Mesothelial cell of epicardium (in vitro differentiated cells): ENCODE measurements at regions not wholly inside any gene's neighbourhood (a gene's known extent, or its start where the extent isn't known, plus 50 kb on each side); places are given as distances from the start of the nearest gene placed in this dataset.

Experiments used
- DNase-seq, 2 experiments: peaks; one replicate each; pipeline ENCODE4 v3.0.0; 2021; ENCODE audit warnings: low spot score in 2 of 2; ENCODE audit not compliant: unreplicated experiment in 2 of 2
- H3K27ac Mint-ChIP-seq: 2 replicates; pipeline ENCODE4 v1.8.0; 2021; ENCODE audit warnings: mixed read lengths
- H3K27me3 Mint-ChIP-seq: 2 replicates; pipeline ENCODE4 v1.8.0; 2021; ENCODE audit warnings: low read depth, mixed read lengths
- H3K36me3 Mint-ChIP-seq: 2 replicates; pipeline ENCODE4 v1.8.0; 2021; ENCODE audit warnings: mixed read lengths
- H3K4me1 Mint-ChIP-seq: 2 replicates; pipeline ENCODE4 v1.8.0; 2021; ENCODE audit warnings: mixed read lengths
- H3K4me3 Mint-ChIP-seq: 2 replicates; pipeline ENCODE4 v1.8.0; 2021; ENCODE audit warnings: mild to moderate bottlenecking, moderate library complexity, mixed read lengths
- H3K9me3 Mint-ChIP-seq: 2 replicates; pipeline ENCODE4 v1.8.0; 2021; ENCODE audit warnings: mixed read lengths
- TF ChIP-seq, protein P1 (sequence below): fragments of 200-600 bp; sonication (generic); IDR thresholded peaks from one replicate; pipeline ENCODE4 v1.5.0; 2021; ENCODE audit warnings: antibody characterized with exemption; ENCODE audit not compliant: unreplicated experiment

DNA sequence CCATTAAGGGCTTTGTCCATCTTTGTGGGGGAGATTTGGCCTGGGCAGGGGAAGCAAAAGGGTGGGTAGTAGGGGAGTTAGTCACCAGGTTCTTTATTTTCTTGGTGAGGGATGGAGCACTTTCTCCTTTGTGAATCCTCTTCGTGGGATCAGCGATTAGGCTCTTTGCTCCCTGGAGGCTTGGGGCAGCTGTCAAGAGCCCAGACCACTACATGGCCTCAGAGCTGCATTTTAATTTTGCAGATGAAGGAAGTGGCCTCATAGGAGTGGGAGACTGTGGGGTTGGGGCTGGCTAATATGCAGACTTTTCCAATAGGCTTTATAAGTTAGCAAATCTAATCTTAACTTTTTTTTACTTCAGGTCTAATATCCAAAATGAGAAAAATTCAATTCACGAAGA, 168.1 kb upstream of the DEFB112 start:
- Mint-ChIP-seq H3K27ac (no peak overlapping the region), H3K27me3 (peaks cover 21% of the 10 kb centered on the region), H3K4me1 (peaks cover 5% of the 10 kb centered on the region), H3K4me3 (no peak overlapping the region), H3K9me3 (peaks cover 3% of the 10 kb centered on the region), H3K36me3 (no peaks in the 10 kb centered on the region)
- TF ChIP-seq, protein P1, sequence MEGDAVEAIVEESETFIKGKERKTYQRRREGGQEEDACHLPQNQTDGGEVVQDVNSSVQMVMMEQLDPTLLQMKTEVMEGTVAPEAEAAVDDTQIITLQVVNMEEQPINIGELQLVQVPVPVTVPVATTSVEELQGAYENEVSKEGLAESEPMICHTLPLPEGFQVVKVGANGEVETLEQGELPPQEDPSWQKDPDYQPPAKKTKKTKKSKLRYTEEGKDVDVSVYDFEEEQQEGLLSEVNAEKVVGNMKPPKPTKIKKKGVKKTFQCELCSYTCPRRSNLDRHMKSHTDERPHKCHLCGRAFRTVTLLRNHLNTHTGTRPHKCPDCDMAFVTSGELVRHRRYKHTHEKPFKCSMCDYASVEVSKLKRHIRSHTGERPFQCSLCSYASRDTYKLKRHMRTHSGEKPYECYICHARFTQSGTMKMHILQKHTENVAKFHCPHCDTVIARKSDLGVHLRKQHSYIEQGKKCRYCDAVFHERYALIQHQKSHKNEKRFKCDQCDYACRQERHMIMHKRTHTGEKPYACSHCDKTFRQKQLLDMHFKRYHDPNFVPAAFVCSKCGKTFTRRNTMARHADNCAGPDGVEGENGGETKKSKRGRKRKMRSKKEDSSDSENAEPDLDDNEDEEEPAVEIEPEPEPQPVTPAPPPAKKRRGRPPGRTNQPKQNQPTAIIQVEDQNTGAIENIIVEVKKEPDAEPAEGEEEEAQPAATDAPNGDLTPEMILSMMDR, result no peak
- no peak for DNase-seq

DNA sequence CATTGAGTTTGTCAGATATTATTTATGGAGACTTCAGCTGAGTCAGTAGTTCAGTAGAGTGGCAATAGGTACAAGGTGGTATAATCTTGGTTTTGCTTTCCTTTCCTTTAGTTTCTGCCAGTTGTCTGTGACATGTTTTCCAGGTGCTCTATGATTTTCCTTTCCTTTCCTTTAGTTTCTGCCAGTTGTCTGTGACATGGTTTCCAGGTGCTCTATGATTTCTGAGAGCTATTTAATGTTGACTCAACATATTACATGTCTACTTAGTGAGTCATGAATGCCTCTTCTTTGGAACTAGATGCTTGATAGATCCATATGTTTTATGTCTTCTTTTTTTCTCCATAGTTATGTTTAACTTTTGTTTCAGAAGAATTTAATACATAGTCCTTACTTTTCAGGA, 186.4 kb upstream of the DEFB112 start:
- peaks cover 6% of the 10 kb centered on the region for H3K27me3 Mint-ChIP-seq
- no peak overlapping the region for H3K27ac Mint-ChIP-seq
- no peaks in the 10 kb centered on the region for H3K36me3 Mint-ChIP-seq
- no peaks in the 10 kb centered on the region for H3K9me3 Mint-ChIP-seq
- no peaks in the 10 kb centered on the region for H3K4me1 Mint-ChIP-seq
- H3K4me3 Mint-ChIP-seq, result no peak overlapping the region
- DNase-seq, result no peak
- TF ChIP-seq, protein P1, result no peak

DNA sequence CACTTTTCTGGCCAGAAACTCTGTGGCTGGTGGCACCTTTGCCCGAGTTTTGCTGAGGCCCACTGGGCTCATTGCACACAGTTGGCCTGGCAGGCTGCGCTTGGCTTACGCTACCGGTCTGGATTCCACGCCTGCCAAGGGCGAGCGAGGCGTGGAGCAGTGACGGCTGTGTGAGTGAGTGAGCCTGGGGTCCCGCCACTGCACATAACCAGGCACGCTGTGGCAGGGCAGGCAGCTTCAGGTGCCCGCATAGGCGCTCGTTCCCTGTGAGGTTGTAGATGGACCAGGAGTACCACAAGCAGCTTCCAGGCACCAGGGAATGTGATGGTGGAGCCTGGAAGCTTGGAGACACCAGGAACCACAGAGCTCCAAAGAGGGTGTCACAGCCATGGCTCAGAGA, 190.1 kb upstream of the DEFB112 start:
- DNase-seq, result no peak
- peaks cover 6% of the 10 kb centered on the region for H3K27me3 Mint-ChIP-seq
- no peak overlapping the region for H3K4me3 Mint-ChIP-seq
- H3K27ac Mint-ChIP-seq, result no peak overlapping the region
- H3K9me3 Mint-ChIP-seq, result peaks cover 7% of the 10 kb centered on the region
- no peaks in the 10 kb centered on the region for H3K4me1 Mint-ChIP-seq
- no peaks in the 10 kb centered on the region for H3K36me3 Mint-ChIP-seq
- TF ChIP-seq, protein P1, result no peak

DNA sequence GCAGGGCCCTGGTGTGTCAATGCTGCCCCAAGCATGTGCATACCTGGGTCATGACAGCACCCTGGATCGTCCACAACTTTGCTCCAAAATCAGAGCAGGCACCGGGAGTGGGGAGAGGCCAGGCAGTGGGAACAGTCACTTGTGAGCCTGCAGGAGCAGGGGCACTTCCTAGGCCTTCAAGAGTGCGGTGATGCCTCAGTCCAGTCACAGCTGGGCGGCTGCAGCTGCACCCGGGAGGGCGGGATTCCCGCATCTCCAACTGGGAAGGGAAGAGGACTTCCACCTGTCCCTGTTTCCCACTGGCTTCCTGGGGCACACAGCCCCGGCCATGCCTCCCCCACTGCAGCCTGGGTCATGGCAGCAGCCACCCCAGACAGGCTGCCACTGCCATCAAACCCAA, 191.3 kb upstream of the DEFB112 start:
- Mint-ChIP-seq H3K9me3 (peaks cover 7% of the 10 kb centered on the region), H3K4me3 (no peak overlapping the region), H3K36me3 (no peaks in the 10 kb centered on the region), H3K4me1 (no peaks in the 10 kb centered on the region), H3K27ac (no peak overlapping the region), H3K27me3 (peaks cover 4% of the 10 kb centered on the region)
- TF ChIP-seq, protein P1, result no peak
- DNase-seq, result no peak

DNA sequence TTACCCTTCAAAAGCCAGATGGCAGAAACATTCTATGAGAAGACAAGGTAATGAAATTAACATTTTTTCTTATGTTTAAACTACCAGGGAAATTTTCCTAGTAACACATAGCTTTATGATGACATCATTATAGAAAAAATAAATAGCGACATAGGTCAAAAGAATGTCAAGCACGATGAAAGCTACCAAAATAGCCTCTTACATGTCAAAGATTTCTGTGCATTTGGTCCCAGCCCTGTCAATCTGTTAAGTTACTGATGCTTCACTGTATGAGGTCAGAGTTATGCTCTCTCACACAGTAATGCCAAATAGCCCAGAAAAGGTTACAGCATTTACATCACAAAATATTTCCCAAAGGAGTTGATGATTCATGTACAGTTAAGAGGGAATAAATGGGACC, 199.8 kb upstream of the DEFB112 start:
- Mint-ChIP-seq H3K36me3 (no peaks in the 10 kb centered on the region), H3K4me1 (peaks cover 9% of the 10 kb centered on the region), H3K27me3 (no peaks in the 10 kb centered on the region), H3K9me3 (peaks cover 4% of the 10 kb centered on the region), H3K4me3 (no peak overlapping the region), H3K27ac (no peak overlapping the region)
- TF ChIP-seq, protein P1, result no peak
- DNase-seq, result no peak

DNA sequence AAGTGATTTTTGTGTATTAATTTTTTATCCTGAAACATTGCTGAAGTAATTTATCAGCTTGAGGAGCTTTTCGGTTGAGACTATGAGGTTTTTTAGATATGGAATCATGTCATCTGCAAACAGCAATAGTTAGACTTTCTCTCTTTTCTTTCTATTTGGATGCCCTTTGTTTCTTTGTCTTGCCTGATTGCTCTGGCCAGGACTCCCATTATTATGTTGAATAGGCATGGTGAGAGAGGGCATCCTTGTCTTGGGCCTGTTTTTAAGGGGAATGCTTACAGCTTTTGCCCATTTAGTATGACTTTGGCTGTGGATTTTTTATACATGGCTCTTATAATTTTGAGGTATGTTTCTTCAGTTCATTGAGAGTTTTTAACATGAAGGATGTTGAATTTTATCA, 207.6 kb upstream of the DEFB112 start:
- peaks cover 30% of the 10 kb centered on the region for H3K9me3 Mint-ChIP-seq
- no peak overlapping the region for H3K27ac Mint-ChIP-seq
- TF ChIP-seq, protein P1, result no peak
- no peak for DNase-seq
- H3K4me3 Mint-ChIP-seq, result no peak overlapping the region
- H3K27me3 Mint-ChIP-seq, result no peaks in the 10 kb centered on the region
- no peaks in the 10 kb centered on the region for H3K4me1 Mint-ChIP-seq
- H3K36me3 Mint-ChIP-seq, result no peaks in the 10 kb centered on the region
